HEK293 (cell line): ENCODE measurements at regions not wholly inside any gene's neighbourhood (a gene's known extent, or its start where the extent isn't known, plus 50 kb on each side); places are given as distances from the start of the nearest gene placed in this dataset.

Experiments used
- CTCF ChIA-PET: fragments of 350-600 bp; formaldehyde crosslinking; extraction: SDS; loops from one replicate; lab custom pipeline; 2021; ENCODE audit warnings: antibody characterized with exemption; lab: Yijun Ruan, JAX
- POLR2A ChIA-PET: fragments of 300-600 bp; formaldehyde crosslinking; extraction: SDS; loops from one replicate; lab custom pipeline; 2020; ENCODE audit warnings: antibody characterized with exemption, inconsistent platforms; lab: Yijun Ruan, JAX
- H3K27ac ChIP-seq: fragments of 200-500 bp; sonication (Bioruptor generic); 2 replicates; pipeline ENCODE4 v1.5.1; 2014; ENCODE audit warnings: low read depth, low read length, control low read depth, inconsistent platforms; ENCODE audit errors: extremely low read depth
- H3K36me3 ChIP-seq, 2 experiments: fragments of 200-500 bp in 1 of 2; sonication (Bioruptor generic) in 1 of 2; 1 replicate in 1 of 2; 2 replicates in 1 of 2; pipeline ENCODE4 v1.5.1; 2014 to 2017; ENCODE audit warnings: inconsistent platforms in 2 of 2, low read length in 2 of 2; ENCODE audit not compliant: control insufficient read depth in 2 of 2, insufficient read depth in 1 of 2
- H3K4me1 ChIP-seq: fragments of 200-500 bp; sonication (Bioruptor generic); 2 replicates; pipeline ENCODE4 v1.5.1; 2014; ENCODE audit warnings: mild to moderate bottlenecking, low read length, inconsistent platforms; ENCODE audit not compliant: control insufficient read depth, insufficient read depth
- H3K4me3 ChIP-seq: 2 replicates; pipeline ENCODE4 v1.5.1; 2011; ENCODE audit warnings: low read depth, mild to moderate bottlenecking, control low read depth, low read length, moderate library complexity
- H3K9me3 ChIP-seq: fragments of 200-500 bp; sonication (Bioruptor generic); 2 replicates; pipeline ENCODE4 v1.5.1; 2014; ENCODE audit warnings: low read depth, low read length, inconsistent platforms; ENCODE audit not compliant: control insufficient read depth, insufficient read depth
- CTCF ChIP-seq: fragments of 450-650 bp; formaldehyde crosslinking; IDR thresholded peaks from 2 replicates; pipeline ENCODE4 v1.5.1; 2016; ENCODE audit warnings: missing biosample characterization, missing genetic modification characterization
- GLI4 ChIP-seq: fragments of 450-650 bp; formaldehyde crosslinking; IDR thresholded peaks from 2 replicates; pipeline ENCODE4 v1.5.1; 2016; ENCODE audit warnings: missing biosample characterization, missing genetic modification characterization
- SCRT1 ChIP-seq: fragments of 450-650 bp; formaldehyde crosslinking; IDR thresholded peaks from 2 replicates; pipeline ENCODE4 v1.5.1; 2016; ENCODE audit warnings: missing biosample characterization, missing genetic modification characterization, borderline replicate concordance
- SP3 ChIP-seq: fragments of 450-650 bp; formaldehyde crosslinking; IDR thresholded peaks from 2 replicates; pipeline ENCODE4 v1.5.1; 2016; ENCODE audit warnings: missing biosample characterization, missing genetic modification characterization
- ZBTB11 ChIP-seq: fragments of 450-650 bp; formaldehyde crosslinking; conservative IDR thresholded peaks from 2 replicates; pipeline ENCODE4 v1.5.1; 2016; ENCODE audit warnings: low read depth, missing biosample characterization, missing genetic modification characterization
- ZBTB7A ChIP-seq: fragments of 450-650 bp; formaldehyde crosslinking; IDR thresholded peaks from 2 replicates; pipeline ENCODE4 v1.5.1; 2016; ENCODE audit warnings: low read depth, missing biosample characterization, missing genetic modification characterization
- ZBTB8A ChIP-seq: fragments of 450-650 bp; formaldehyde crosslinking; IDR thresholded peaks from 2 replicates; pipeline ENCODE4 v1.5.1; 2016; ENCODE audit warnings: missing biosample characterization, missing genetic modification characterization
- ZFP37 ChIP-seq: fragments of 450-650 bp; formaldehyde crosslinking; IDR thresholded peaks from 2 replicates; pipeline ENCODE4 v1.5.1; 2016; ENCODE audit warnings: missing biosample characterization, missing genetic modification characterization
- ZNF140 ChIP-seq: fragments of 450-650 bp; formaldehyde crosslinking; IDR thresholded peaks from 2 replicates; pipeline ENCODE4 v1.5.1; 2016; ENCODE audit warnings: missing biosample characterization, missing genetic modification characterization
- ZNF202 ChIP-seq: fragments of 450-650 bp; formaldehyde crosslinking; IDR thresholded peaks from 2 replicates; pipeline ENCODE4 v1.5.1; 2016; ENCODE audit warnings: missing biosample characterization, missing genetic modification characterization, borderline replicate concordance
- ZNF266 ChIP-seq: fragments of 450-650 bp; formaldehyde crosslinking; IDR thresholded peaks from 2 replicates; pipeline ENCODE4 v1.5.1; 2016; ENCODE audit warnings: missing biosample characterization, missing genetic modification characterization, low read depth
- ZNF341 ChIP-seq: fragments of 450-650 bp; formaldehyde crosslinking; IDR thresholded peaks from 2 replicates; pipeline ENCODE4; 2016; ENCODE audit warnings: low read depth, missing biosample characterization, missing genetic modification characterization
- ZNF394 ChIP-seq: fragments of 450-650 bp; formaldehyde crosslinking; IDR thresholded peaks from 2 replicates; pipeline ENCODE4 v1.5.1; 2016; ENCODE audit warnings: missing biosample characterization, missing genetic modification characterization, mild to moderate bottlenecking, moderate library complexity, borderline replicate concordance
- ZNF426 ChIP-seq: fragments of 450-650 bp; formaldehyde crosslinking; IDR thresholded peaks from 2 replicates; pipeline ENCODE4 v1.5.1; 2017; ENCODE audit warnings: missing biosample characterization, missing genetic modification characterization, mild to moderate bottlenecking, inconsistent platforms, moderate library complexity
- ZNF530 ChIP-seq: fragments of 450-650 bp; formaldehyde crosslinking; IDR thresholded peaks from 2 replicates; pipeline ENCODE4 v1.5.1; 2016; ENCODE audit warnings: low read depth, missing biosample characterization, missing genetic modification characterization
- ZNF555 ChIP-seq: fragments of 450-650 bp; formaldehyde crosslinking; conservative IDR thresholded peaks from 2 replicates; pipeline ENCODE4 v1.5.1; 2017; ENCODE audit warnings: missing biosample characterization, mild to moderate bottlenecking, missing genetic modification characterization, inconsistent platforms
- ZNF560 ChIP-seq: fragments of 450-650 bp; formaldehyde crosslinking; IDR thresholded peaks from 2 replicates; pipeline ENCODE4 v1.5.1; 2017; ENCODE audit warnings: missing biosample characterization, missing genetic modification characterization, borderline replicate concordance
- ZNF561 ChIP-seq: fragments of 450-650 bp; IDR thresholded peaks from 2 replicates; pipeline ENCODE4 v1.5.1; 2018; ENCODE audit warnings: missing biosample characterization, missing genetic modification characterization, borderline replicate concordance
- ZNF596 ChIP-seq: fragments of 450-650 bp; IDR thresholded peaks from 2 replicates; pipeline ENCODE4 v1.5.0; 2018; ENCODE audit warnings: missing biosample characterization, mild to moderate bottlenecking, missing genetic modification characterization, moderate library complexity
- ZNF623 ChIP-seq: fragments of 450-650 bp; formaldehyde crosslinking; IDR thresholded peaks from 2 replicates; pipeline ENCODE4 v1.5.1; 2016; ENCODE audit warnings: missing biosample characterization, missing genetic modification characterization
- ZNF629 ChIP-seq: fragments of 450-650 bp; formaldehyde crosslinking; IDR thresholded peaks from 2 replicates; pipeline ENCODE4 v1.5.1; 2017; ENCODE audit warnings: missing biosample characterization, missing genetic modification characterization
- ZNF776 ChIP-seq: fragments of 450-650 bp; formaldehyde crosslinking; IDR thresholded peaks from 2 replicates; pipeline ENCODE4 v1.5.0; 2017; ENCODE audit warnings: missing biosample characterization, missing genetic modification characterization, borderline replicate concordance
- ZNF791 ChIP-seq: fragments of 450-650 bp; formaldehyde crosslinking; IDR thresholded peaks from 2 replicates; pipeline ENCODE4 v1.5.1; 2016; ENCODE audit warnings: missing biosample characterization, missing genetic modification characterization
- TF ChIP-seq, protein P1 (sequence below): fragments of 450-650 bp; formaldehyde crosslinking; IDR thresholded peaks from 2 replicates; pipeline ENCODE4 v1.5.1; 2016; ENCODE audit warnings: missing biosample characterization, missing genetic modification characterization, borderline replicate concordance
- TF ChIP-seq, protein P2 (sequence below): fragments of 450-650 bp; formaldehyde crosslinking; IDR thresholded peaks from 2 replicates; pipeline ENCODE4 v1.5.1; 2016; ENCODE audit warnings: missing biosample characterization, missing genetic modification characterization
- TF ChIP-seq, protein P3 (sequence below): fragments of 450-650 bp; formaldehyde crosslinking; IDR thresholded peaks from 2 replicates; pipeline ENCODE4 v1.5.1; 2017; ENCODE audit warnings: missing biosample characterization, missing genetic modification characterization

GRCh38 chr5:28370896-28371295 is 1332.5 kb upstream of the CDH9 start (continued):
- TF ChIP-seq, protein P1, sequence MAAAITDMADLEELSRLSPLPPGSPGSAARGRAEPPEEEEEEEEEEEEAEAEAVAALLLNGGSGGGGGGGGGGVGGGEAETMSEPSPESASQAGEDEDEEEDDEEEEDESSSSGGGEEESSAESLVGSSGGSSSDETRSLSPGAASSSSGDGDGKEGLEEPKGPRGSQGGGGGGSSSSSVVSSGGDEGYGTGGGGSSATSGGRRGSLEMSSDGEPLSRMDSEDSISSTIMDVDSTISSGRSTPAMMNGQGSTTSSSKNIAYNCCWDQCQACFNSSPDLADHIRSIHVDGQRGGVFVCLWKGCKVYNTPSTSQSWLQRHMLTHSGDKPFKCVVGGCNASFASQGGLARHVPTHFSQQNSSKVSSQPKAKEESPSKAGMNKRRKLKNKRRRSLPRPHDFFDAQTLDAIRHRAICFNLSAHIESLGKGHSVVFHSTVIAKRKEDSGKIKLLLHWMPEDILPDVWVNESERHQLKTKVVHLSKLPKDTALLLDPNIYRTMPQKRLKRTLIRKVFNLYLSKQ (tag by site-specific recombination): 0 out of 2 replicates have a peak, but pooled peaks have one; percentile 20
- TF ChIP-seq ZNF561 (tag by site-specific recombination) (no peak), ZNF530 (tag by site-specific recombination) (0 out of 2 replicates have a peak, but pooled peaks have one; percentile 39), ZNF596 (no peak), ZBTB8A (peak; percentile 59), ZNF555 (tag by site-specific recombination) (peak; percentile 80), ZNF266 (tag by site-specific recombination) (peak; percentile 43; the same call in 1 of the 2 replicates), ZNF629 (tag by site-specific recombination) (peak; percentile 15; the same call in 1 of the 2 replicates), ZNF623 (tag by site-specific recombination) (peak; percentile 60), SP3 (tag by site-specific recombination) (0 out of 2 replicates have a peak, but pooled peaks have one; percentile 15), ZBTB11 (tag by site-specific recombination) (peak; percentile 81), ZNF426 (tag by site-specific recombination) (peak; percentile 85), ZNF560 (tag by site-specific recombination) (peak; percentile 62; the same call in 1 of the 2 replicates), GLI4 (no peak), ZNF202 (tag by site-specific recombination) (peak; percentile 38; the same call in 1 of the 2 replicates), ZFP37 (tag by site-specific recombination) (peak; percentile 53; the same call in 1 of the 2 replicates), ZNF140 (tag by site-specific recombination) (peak; percentile 75; the same call in 1 of the 2 replicates), ZBTB7A (tag by site-specific recombination) (no peak), ZNF394 (tag by site-specific recombination) (peak; percentile 87)
- TF ChIP-seq, protein P2, sequence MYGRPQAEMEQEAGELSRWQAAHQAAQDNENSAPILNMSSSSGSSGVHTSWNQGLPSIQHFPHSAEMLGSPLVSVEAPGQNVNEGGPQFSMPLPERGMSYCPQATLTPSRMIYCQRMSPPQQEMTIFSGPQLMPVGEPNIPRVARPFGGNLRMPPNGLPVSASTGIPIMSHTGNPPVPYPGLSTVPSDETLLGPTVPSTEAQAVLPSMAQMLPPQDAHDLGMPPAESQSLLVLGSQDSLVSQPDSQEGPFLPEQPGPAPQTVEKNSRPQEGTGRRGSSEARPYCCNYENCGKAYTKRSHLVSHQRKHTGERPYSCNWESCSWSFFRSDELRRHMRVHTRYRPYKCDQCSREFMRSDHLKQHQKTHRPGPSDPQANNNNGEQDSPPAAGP (tag by site-specific recombination): no peak

GRCh38 chr5:28369418-28369817 is 1331.0 kb upstream of the CDH9 start:
- TF ChIP-seq ZNF776 (no peak), CTCF (tag by site-specific recombination) (no peak), SCRT1 (tag by site-specific recombination) (no peak), ZNF341 (tag by site-specific recombination) (no peak), ZNF791 (tag by site-specific recombination) (no peak), ZNF623 (tag by site-specific recombination) (no peak)
- TF ChIP-seq, protein P3, sequence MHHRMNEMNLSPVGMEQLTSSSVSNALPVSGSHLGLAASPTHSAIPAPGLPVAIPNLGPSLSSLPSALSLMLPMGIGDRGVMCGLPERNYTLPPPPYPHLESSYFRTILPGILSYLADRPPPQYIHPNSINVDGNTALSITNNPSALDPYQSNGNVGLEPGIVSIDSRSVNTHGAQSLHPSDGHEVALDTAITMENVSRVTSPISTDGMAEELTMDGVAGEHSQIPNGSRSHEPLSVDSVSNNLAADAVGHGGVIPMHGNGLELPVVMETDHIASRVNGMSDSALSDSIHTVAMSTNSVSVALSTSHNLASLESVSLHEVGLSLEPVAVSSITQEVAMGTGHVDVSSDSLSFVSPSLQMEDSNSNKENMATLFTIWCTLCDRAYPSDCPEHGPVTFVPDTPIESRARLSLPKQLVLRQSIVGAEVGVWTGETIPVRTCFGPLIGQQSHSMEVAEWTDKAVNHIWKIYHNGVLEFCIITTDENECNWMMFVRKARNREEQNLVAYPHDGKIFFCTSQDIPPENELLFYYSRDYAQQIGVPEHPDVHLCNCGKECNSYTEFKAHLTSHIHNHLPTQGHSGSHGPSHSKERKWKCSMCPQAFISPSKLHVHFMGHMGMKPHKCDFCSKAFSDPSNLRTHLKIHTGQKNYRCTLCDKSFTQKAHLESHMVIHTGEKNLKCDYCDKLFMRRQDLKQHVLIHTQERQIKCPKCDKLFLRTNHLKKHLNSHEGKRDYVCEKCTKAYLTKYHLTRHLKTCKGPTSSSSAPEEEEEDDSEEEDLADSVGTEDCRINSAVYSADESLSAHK (tag by site-specific recombination): no peak
- H3K4me1 ChIP-seq: no peaks in the 10 kb centered on the region
- ChIA-PET POLR2A (no interaction called here), CTCF (no interaction called here)
- H3K36me3 ChIP-seq: no peaks in the 10 kb centered on the region
- H3K27ac ChIP-seq: no peak overlapping the region
- H3K4me3 ChIP-seq: no peak overlapping the region
- H3K9me3 ChIP-seq: no peaks in the 10 kb centered on the region; the same call in 1 of the 2 replicates
